Activated CD8-positive, alpha-beta memory T cell treated with anti-CD3 and anti-CD28 coated beads, Interleukin-2, amount 50 U/mL, for 48 hours (primary cell): ENCODE measurements at regions not wholly inside any gene's neighbourhood (a gene's known extent, or its start where the extent isn't known, plus 50 kb on each side); places are given as distances from the start of the nearest gene placed in this dataset.

Experiments
- DNase-seq: peaks from one replicate; pipeline ENCODE4 v3.0.0-alpha.2; 2020

DNA sequence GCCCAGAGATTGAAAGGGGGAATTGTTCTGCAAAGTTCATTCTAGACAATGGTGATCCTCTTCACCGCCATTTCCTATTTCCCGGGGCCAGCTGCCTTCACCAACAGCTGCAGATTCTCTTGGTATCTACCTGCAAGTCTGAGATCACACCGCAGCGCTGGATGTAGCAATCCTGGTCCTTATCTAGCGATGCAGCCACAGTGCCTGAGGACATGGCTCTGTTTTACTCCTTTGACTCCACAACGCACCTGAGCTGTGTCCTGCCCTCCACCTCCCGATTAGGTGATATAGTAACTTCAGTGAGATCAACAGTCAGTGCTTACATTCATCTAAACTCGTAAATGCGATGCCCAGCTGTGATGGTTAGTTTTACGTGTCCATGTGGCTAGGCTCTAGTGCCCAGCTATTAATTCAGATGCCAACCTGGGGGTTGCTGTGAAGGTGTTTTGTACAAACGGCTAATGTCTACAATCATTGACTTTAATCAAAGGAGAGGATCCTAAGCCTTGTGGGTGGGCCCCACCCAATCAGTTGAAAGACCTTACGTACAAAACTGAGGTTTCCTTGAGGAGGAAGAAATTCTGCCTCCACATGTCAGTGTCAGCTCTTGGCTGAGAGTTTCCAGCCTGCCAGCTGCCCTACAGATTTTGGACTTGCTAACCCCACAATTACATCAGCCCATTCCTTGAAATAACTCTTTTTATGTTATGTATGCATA, 189.8 kb downstream of the SH3BP4 start:
- no peak for DNase-seq

DNA sequence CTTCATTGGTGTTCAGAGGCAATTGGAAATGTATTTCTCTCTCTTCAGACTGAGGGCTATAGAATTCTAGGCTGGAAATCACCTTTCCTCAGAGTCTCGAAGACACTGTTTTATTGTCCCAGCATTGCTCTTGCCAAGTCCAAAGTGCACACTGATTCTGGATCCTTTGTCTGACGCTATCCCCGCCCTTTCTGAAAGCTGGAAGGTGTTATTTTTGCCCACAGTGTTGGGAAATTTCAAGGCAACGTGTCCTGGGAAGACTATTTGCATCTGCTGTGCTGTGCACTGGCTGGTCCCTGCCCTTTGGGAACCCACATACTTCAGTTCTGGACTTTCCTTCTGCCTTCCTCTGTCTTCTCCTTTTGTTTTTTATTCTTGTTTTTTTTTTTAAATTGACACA, 190.8 kb downstream of the SH3BP4 start:
- DNase-seq, result no peak

DNA sequence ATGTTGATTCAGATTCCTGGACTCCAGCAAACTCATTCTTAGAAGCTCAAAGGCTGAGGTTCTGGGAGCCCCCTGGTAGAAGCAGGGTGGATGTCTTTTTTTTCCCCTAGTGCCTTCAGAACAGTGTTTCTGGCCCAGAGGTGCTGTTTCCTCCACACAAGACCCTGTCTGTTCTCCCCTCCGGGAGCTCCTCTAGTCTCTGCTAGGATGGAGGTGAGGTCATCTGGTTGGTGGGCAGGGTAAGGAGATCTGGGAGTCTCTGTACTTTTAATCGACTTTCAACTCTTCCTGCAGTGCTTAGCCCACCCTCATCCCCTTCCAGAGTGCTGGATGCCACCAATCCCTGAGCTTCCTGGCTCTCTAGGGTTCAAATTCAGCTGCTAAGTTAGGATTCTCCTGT, 192.0 kb downstream of the SH3BP4 start:
- DNase-seq, result no peak

DNA sequence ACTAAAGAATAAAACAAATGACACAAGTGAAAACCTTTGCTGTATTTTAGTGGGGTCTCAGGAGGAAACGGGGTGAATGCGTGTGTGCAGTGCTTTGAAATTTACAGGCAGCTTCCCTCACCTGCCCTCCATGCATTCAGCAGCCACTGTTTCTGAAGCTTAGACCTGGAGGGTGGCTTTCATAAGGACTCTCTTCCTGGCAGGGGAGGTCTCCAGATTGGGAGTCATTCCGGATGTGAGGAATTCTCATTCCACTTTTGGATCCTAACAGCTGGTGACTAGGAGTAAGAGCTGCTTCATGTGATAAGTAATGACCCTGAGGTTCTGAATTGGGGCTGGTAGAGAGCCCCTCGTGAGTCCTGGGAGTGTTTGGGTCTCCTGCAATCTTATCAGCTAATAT, 192.5 kb downstream of the SH3BP4 start:
- no peak for DNase-seq

DNA sequence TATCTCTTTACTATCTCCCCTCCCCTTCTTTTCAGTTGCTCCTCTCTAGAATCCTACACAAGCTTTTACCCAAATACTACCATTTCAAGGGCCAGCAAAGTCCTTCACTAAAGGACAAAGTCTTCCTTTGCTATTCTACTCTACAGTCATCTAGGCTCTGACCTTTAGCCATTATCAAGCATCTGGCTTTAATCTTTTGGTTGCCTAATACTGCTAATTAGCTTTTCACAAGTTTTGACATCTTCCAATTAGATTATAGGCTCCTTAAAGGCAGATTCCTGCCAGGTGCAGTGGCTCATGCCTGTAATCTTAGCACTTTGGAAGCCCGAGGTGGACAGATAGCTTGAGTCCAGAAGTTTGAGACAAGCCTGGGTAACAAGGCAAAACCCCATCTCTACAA, 194.4 kb downstream of the SH3BP4 start:
- no peak for DNase-seq

DNA sequence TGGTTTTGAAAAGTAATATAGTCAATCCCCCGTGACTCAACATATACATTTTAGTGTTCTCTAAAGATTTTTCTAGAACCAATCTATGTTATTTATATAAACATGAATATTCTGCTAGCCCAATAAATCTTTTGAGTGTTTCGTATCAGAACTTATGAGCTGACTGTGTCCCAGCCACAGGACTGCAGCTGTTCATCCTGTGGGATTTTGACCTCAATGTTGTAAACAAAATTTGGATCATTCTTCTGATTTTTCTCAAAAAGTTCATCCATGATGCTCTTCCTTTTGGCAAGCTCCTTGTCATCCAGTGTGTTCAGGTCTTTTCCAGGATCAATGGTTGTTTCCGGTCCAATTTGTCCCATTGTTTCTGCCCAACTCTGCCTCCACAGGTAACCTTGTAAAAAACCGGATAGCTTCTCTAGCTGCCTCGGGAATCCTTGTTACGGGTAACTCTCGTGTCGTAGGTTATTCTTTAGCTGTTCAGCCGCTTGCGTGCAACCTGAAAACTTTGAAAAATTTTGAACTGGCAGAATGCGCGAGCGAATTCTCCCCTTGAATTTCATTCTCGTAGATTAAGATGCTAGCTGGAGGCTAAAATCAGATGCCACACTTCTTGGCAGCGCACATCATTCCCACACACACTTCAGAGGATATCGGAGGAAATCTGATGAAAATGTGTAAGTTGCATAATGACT, 195.2 kb downstream of the SH3BP4 start:
- DNase-seq, result no peak

DNA sequence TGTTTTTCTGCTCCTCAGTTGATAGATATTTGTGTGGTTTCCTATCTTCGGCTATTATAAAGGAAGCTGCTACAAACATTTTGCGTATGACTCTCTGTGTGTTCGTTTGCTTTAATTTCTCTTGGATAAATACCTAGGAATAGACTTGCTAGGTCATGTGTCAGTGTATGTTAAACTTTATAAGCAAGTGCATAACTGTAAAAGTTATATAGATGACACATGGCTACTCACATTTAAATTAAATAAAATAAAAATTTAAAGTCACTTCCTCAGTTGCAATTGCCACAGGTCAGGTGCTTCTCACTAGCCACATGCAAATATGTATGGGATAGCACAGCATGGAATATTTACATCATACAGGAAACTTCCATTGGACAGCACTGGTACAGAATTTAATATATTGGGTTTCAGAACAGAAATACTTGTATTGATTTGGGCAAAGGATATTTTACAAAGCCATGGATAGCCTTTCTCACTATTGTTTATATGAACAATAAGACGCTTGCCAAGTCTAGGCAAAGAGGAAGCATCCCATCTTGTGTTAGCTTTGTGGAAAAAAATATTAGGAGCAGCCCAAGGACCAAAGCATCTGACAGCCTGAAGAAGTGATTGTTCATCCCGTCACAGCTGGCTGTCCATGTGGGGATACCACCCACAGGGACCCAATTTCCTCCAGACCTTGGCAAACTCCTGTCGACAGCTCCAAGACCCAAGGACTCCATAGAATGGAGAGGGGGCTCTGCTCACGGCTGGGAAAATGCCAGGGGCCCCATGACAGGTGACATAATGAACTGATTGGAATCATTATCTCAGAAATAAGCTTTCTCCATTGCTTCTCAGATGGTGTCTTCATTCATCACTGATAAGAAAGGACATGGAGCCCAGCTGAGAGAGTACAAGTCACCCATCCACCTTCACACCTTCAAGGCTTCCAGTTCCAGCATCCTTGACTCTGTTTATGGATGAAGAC, 196.7 kb downstream of the SH3BP4 start:
- DNase-seq, result no peak

DNA sequence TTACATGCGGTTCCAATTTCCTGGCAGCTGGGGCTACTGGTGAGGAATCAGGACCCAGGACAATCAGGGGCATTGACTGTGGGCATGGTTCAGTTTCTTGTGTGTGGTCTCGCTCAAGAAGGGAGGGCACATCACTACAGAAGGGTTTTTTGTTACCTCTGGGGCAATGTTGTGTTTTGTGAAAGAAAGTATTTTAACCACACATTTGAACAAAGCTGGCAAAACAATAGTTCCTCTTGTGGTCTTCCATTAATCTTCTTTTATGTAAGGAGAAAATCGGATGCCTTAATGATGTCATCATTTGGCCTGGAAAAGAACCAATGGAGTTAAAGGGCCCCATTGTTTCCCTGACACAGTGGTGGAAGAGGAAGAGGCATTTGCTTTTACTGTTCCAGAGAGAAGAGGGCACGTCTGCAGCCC, 197.4 kb downstream of the SH3BP4 start:
- DNase-seq, result no peak

DNA sequence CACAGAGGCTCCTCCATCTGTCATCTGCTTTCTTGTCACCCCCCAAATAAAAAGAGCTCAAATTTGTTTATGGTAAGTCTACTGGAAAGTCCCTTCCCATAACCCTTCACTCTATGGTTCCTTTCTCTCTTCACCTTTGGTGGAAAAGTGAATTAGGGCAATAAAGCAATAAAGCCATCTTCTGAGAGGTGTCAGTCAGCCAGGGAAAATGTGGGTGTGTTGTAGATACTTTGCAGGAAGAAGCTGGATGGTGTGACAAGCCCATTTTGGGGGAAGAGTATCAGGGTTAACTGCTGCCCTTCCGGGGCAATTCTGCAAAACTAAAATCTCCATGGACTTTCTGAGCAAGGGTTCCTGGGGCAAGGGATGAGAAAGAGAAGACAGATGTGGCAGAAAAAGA, 197.9 kb downstream of the SH3BP4 start:
- no peak for DNase-seq

DNA sequence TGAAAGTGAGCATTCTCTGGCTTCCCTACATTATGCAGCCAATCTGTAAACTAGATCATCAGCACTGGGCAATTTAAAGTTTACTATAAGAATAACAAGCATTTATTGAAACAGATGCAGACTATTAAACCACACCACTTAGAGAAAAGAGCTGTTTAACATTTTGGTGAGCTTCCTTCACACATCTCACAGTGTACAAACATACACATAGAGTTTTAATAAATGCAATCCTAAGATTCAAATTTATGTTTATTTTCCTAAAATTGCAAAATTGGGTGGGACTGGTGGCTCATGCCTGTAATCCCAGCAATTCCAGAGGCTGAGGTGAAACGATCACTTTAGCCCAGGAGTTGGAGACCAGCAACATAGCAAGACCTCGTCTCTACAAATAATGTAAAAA, 199.3 kb downstream of the SH3BP4 start:
- no peak for DNase-seq

DNA sequence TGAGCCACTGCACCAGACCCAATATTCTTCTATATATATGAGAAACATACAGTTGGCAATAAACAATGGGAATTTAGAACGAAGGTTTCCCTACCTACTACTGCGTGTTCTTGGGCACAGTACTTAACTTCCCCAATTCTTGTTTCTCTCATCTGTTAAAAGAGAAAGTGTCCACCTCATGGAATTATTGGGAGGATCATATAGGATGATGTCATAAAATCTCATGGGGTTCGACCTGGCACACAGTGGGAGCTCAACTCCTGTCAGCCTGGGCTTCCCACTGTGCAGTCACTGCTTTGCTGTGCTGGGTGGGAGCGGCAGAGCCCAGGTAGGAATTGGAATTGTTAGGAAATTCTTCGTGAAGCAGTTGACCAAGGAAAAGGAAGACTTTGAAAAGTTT, 203.3 kb downstream of the SH3BP4 start:
- DNase-seq, result no peak

DNA sequence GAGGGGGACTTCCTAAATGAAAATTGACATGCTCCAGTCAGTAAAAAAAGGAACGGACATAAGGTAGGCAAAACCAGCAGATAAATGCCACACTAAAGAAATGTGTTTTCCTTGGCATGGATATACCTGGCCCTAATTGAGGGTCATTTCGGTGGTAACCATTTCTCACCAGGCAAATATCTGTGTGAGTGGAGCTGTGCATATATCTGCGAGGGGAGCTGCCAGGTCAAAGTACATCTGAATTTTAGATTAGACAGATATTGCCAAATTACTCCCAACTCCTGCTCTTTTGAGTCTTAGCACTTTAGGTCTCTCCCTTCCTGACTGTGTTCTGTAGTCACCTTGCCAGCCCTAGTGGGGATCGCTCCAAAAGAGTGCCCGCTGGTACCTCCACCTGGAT, 204.2 kb downstream of the SH3BP4 start:
- DNase-seq, result no peak

DNA sequence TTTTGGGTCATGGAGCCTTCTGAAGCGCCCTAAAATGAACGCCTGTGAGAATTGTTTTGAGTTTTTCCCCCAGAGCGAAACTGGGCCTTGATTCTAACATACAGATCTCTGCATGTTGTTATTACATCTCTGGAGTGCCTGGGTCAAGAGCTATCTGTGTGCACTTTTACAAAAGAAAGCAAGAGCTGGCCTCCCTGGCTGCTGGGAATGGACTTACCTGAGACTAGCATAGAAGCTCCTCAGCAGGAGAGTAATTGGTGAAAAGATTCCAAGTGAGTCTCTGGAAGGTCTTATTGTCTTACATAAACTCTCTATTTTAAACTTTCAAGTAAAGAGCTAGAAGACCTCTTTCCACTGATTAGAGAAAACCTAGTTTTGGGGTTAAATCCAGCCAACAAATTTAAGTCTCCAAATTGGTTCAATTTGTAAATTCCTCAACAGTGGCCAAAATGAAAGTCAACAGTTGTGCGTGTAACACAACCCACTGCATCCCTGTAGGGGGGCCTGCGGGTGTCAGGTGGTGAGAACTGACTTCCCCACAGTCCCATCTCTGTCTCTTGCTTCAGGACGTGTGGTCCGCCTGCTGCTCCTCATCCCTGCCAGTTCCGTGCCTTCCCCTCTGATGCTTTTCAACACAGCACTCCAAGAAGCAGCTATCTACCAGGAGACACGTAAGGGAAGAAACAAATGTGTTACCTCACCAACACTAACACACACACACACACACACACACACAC, 206.1 kb downstream of the SH3BP4 start:
- no peak for DNase-seq

DNA sequence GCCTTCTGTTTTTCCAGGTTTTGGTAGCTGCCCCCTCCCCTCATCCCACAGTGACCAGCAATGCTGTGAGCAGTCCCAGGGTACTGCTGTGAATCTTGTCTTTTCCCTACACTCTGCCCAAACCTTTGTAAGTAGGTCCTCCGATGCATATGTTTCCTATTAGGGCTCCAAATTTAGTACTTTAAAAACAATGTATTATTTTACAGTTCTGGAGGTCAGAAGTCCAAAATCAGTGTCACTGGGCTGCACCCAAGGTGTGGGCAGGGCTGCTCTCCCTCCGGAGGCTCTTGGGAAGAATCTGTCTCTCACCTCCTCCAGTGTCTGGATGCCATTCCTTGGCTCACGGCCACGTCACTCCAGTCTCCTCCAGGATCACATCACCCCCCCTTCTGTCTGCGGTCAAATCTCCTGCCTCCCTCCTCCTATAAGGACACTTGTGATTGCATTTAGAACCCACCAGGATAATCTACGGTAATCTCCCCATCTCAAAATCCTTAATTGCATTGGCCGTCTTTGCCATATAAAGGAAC, 208.5 kb downstream of the SH3BP4 start:
- no peak for DNase-seq

DNA sequence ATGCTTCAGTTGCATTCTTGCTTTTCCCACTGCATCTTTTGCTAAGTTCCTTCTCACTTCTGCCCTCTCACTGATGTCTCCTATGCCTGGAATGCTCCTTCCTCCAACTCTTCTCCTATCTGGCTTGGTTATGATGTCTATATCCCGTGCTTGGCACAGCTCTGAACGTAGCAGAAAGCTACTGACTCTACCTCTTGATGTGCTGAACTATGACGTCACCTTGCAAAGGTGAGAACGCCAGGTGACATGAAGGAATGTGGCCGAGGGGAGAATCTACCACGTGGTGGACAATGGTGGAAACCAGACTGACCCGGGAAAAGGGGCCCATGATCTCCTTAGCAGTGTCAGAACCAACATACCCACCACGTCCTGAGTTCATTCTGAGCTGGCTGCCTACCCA, 209.7 kb downstream of the SH3BP4 start:
- DNase-seq, result no peak

DNA sequence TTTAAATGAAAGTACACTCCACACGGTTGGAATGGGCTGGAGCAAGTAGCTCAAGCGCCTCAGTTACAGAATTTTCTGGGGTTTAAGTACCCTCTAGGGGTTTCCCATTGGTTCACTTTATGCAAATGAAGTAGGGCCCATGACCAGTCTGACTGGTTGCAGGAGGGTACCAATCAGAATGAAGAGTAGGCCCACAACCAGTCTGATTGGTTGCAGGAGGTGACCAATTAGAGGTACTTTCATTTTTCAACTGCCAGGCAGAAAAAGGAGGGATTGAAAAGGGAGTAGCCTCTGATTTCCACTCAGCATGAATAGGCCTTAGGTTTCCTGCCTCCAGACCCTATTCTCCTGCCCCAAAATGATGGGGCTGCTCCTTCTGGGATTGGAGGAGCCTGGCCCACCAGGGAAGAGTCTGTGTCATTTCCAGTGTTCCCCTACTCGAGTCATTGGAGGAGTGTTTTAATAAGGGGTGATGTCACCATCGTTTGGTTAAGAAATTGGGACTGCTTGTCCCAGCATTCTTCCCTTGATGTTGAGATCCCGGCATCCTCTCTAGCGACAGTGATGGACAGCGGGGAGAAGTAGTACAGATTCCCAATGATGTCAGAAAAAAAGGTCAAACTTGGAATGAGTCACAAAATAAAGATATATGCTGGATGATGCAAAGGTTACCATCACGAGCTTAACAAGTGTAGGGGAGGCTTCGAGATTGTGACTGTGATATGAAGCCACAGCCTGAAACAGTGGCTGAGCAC, 210.4 kb downstream of the SH3BP4 start:
- DNase-seq, result no peak

DNA sequence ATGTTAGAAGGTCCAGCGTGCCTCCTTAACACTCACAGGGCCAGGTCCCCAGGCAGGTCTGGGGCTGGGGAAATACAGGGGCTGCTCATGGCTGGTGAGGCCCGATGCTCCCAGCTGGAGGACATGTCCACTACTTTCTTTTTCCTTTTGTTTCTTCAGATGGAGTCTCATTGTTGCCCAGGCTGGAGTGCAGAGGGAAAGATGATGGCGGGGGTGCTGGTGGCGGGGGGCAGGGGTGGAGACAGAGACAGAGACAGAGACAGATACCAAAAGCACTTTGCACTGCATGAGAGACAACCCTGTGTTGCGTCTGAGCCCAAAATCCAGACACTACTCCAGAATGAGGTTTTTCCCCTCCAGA, 211.0 kb downstream of the SH3BP4 start:
- DNase-seq, result no peak

DNA sequence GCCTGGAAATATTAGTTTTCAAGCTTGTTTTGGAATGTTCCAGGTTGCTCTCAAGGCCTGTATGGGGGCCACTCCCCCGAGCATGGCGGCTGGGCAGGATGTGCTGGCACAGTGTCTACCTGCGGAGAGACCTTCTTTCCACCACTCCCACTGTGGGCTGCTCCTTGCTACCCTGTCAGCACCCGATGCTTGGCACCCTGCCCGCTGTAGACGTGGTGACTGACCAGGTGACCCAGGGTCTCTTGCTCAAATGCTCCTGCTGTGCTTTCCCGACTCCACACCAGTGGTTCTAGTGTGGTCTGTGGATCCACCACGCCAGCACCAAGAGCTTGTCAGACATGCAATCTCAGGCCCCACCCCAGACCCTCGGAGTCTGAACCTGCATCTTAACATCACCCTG, 213.3 kb downstream of the SH3BP4 start:
- no peak for DNase-seq

DNA sequence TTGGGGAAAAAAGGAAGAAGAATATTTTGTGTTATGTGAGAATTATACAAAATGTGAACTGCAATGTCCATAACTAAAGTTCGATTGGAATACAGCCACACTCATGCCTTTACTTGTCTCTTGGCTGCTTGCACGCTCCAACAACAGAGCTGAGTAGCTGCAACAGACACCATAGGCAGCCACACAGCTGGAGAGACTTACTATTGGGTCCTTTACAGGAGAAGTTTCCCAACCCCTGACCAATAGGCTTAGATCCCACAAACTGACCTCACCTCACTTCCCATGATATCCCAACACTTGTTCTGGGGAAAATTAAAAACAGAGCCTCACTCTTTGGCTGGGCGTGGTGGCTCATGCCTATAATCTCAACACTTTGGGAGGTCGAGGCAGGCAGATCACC, 213.8 kb downstream of the SH3BP4 start:
- DNase-seq, result no peak

DNA sequence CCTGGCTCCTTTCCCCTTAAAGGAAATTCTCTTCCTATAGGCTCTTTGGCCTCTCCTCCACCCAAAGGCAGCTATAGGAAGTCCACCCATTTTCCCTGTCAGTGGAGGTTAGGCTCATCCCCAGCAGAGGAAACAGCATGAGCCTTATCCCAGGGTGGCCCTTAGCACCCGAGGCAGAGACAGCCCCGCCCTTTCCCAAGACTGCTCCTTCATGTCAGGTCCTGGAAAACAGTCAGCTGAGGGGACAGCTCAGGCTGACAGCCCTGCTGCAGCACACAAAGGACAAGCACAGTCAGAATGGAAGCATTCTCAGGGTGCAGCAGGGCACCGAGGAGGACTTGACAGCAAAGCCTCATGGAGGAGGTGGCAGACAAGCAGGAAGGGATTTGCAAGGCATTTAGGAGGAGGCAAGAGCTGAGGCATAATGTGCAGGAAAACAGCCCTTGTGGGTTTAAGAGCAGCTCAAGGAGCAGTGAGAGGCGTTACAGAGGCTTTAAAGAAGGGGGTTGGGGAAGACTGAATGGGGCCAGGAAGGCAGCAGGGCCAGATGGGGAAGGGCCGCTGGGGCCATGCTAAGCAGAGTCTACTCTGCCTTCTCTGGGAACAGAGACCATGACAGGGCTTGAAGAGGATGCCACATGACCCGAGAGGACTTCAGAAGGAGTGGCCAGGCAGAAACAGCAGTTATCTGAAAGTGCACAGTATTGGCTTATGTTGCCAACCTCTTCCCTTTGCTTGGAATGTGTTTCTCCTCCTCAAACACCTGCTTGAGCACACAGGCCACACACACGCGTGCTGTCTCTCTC, 216.6 kb downstream of the SH3BP4 start:
- no peak for DNase-seq

DNA sequence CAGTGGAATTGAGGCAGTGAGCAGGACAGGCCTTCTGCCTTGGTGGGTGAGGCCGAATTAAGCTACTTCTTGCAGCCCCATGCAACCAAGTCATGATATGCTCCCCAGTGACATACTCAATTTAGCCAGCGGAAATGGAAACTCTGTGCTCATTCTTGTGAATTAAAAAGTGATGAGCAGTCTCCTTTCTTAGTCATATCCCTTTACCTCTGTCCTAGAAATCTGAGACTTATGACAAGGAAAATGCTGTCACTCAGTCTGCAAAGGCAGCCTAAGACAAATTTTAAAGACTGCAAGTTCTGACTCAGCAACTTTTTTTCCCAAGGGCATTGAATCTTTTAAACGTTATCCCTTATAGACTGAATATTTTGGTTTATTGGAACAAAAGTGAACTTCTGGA, 218.2 kb downstream of the SH3BP4 start:
- no peak for DNase-seq
